ENCODE measurements at regions not wholly inside any gene's neighbourhood (a gene's known extent, or its start where the extent isn't known, plus 50 kb on each side); places are given as distances from the start of the nearest gene placed in this dataset.

DNA sequence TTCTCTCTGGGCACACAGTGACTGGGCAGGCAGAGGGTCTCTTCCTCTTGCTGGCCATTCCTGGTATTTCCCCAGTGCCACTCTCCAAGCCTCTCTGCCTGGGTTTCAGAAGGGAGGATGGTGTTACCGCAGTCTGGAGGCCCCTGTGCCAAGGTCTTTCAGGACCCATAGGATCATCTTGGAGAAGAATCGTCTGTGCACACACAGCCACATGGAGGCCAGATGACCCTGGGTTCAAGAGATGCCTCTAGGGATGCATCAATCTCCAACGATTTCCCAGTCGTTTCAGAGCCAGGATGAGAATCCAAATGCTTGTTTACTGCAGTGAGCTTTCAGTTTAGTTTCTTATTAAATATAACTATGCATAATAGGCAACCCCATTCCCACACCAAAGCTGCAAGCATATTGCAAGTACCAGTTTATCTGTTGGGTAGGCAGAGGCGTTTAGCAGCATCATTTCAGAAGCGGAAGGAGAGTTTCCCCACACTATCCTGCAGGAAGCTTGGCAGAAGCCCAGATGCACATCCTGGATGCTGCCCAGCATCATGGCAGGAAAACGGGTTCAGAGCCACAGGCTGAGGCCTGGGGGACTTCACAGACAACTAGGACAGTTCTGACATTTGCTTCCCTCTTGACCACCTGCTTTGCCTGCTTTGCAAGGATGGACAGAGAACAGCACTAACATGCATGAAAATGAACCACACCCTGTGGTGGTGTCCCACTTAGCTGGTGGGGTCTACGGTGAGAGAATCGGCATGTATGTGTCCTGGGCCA is 134.7 kb upstream of the FAM20C start:
- Histone ChIP-seq H3K9me3 (ENCODE audit: insufficient read depth, low read length) (no peaks in the 10 kb centered on the region), H3K27me3 (ENCODE audit: insufficient read depth, insufficient read length) (no peaks in the 10 kb centered on the region), H3K9ac (ENCODE audit: insufficient read length, low read depth) (no peak overlapping the region), H3K36me3 (ENCODE audit: insufficient read depth, insufficient read length, low read length) (no peaks in the 10 kb centered on the region), H3K4me3 (ENCODE audit: insufficient read length, low read depth) (no peak overlapping the region), H3K4me1 (ENCODE audit: insufficient read depth, insufficient read length) (peaks cover 20% of the 10 kb centered on the region)
- TF ChIP-seq SUZ12 (IDR thresholded peaks at IDR 0.05; ENCODE audit: extremely low read depth, insufficient read depth, insufficient read length) = no peak
- TF ChIP-seq ZNF274 (IDR thresholded peaks at IDR 0.05; ENCODE audit: low read depth, low read length) = no peak
- TF ChIP-seq YY1 (IDR thresholded peaks at IDR 0.05; ENCODE audit: insufficient read depth, insufficient read length) = no peak
- no peak for DNase-seq (ENCODE audit: low read depth, low spot score)

DNA sequence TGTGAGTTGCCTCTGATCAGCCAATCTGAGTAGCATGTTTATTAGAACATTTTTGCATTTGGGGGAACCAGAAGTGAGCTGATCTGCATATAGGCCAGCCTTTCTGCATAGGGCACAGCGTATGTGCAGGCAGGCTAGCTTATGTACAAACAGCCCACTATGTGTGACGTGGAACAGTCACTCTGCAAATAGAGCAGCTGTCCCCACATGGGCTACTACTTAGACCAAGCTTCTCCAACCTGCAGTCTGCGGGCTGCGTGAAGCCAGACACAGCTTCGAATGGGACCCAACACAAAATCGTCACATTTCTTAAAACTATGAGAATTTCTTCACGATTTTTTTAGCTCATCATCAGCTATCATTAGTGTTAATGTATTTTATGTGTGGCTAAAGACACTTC is 134.1 kb upstream of the FAM20C start:
- Histone ChIP-seq H3K9me3 (ENCODE audit: insufficient read depth, low read length) (no peaks in the 10 kb centered on the region), H3K27me3 (ENCODE audit: insufficient read depth, insufficient read length) (no peaks in the 10 kb centered on the region), H3K36me3 (ENCODE audit: insufficient read depth, insufficient read length, low read length) (no peaks in the 10 kb centered on the region), H3K4me1 (ENCODE audit: insufficient read depth, insufficient read length) (peaks cover 20% of the 10 kb centered on the region), H3K9ac (ENCODE audit: insufficient read length, low read depth) (no peak overlapping the region), H3K4me3 (ENCODE audit: insufficient read length, low read depth) (no peak overlapping the region)
- TF ChIP-seq ZNF274 (IDR thresholded peaks at IDR 0.05; ENCODE audit: low read depth, low read length) (no peak), SUZ12 (IDR thresholded peaks at IDR 0.05; ENCODE audit: extremely low read depth, insufficient read depth, insufficient read length) (no peak), YY1 (IDR thresholded peaks at IDR 0.05; ENCODE audit: insufficient read depth, insufficient read length) (no peak)
- DNase-seq (ENCODE audit: low read depth, low spot score) = no peak

DNA sequence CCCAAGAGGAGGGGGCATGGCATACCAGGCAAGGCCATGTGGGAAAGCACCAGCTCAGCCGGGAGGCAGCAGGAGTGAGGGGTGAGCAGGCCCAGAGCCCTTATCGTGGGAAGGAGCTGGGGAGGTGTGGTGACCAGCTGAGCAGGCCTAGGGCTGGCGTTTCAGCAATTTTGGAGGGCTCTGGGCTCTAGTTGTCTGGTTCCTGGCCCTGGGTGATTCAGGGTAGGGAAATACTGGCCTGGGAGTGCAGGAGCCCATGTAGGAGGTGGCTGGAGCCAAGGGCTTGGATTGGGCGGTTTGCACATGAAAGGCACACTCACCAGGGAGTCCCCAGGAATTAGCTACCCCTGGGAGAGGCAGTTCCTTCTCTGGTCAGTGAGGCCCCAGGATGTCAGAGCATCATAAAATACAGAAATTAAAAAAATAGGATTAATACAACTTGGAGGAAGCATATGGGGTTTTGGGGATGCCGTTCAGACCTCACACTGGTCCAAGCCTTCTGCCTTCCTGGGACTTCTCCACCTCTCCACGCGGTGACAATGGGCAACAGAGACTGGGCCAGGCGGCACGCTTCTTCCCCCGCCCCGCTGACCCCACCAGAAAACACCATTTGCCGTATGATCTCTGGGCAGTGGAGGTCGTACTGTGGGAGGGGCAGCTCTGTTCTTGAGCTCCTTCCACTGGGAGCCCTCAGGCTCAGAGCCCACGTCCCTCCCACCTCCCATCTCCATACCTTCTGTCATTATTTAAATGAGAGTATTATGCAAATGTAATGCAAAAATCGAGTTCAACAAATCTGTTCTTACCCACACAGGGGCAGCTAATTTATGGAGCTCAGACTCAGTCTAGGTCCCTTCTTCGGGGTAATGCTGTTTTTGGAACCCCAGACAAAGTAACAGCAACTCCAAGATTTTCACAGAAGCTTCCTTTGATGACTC is 133.0 kb upstream of the FAM20C start:
- Histone ChIP-seq H3K9me3 (ENCODE audit: insufficient read depth, low read length) (no peaks in the 10 kb centered on the region), H3K4me3 (ENCODE audit: insufficient read length, low read depth) (no peak overlapping the region), H3K36me3 (ENCODE audit: insufficient read depth, insufficient read length, low read length) (no peaks in the 10 kb centered on the region), H3K9ac (ENCODE audit: insufficient read length, low read depth) (peak overlapping the region; percentile 52), H3K4me1 (ENCODE audit: insufficient read depth, insufficient read length) (peaks cover 22% of the 10 kb centered on the region), H3K27me3 (ENCODE audit: insufficient read depth, insufficient read length) (no peaks in the 10 kb centered on the region)
- TF ChIP-seq YY1 (IDR thresholded peaks at IDR 0.05; ENCODE audit: insufficient read depth, insufficient read length) (no peak), SUZ12 (IDR thresholded peaks at IDR 0.05; ENCODE audit: extremely low read depth, insufficient read depth, insufficient read length) (no peak), ZNF274 (IDR thresholded peaks at IDR 0.05; ENCODE audit: low read depth, low read length) (no peak)
- peak; percentile 40 for DNase-seq (ENCODE audit: low read depth, low spot score)

DNA sequence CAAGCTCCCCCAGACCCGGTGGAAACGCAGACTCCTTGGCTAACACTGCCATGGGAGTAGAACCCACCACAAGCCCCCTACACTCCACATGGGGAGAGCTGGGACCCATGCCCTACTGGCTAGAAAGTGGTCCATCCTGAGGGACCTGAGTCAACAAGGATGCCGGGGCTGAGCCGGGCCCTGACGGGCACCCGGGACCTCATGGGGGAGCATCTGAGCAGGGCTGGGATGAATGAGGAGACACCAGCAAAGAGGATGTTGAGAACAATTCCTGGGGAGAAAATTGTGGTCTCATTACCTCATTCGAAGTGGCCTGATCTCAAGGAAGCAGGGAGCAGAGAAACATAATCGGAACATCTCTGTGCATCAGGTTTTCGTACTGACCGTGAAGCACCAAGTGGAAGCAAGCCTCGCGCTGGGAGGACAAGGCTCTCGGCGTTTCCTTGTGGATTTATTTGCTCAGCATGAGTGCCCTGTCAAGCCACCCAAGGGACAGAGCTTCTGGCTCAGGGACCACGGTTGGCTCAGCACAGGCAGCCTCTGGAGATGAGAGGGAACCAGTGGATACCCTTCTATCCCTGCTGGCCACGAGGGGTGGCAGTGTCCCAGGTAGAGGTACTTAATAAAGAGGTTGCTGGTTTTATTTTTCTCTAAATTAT is 132.2 kb upstream of the FAM20C start:
- Histone ChIP-seq H3K4me3 (ENCODE audit: insufficient read length, low read depth) (no peak overlapping the region), H3K9ac (ENCODE audit: insufficient read length, low read depth) (no peak overlapping the region), H3K27me3 (ENCODE audit: insufficient read depth, insufficient read length) (no peaks in the 10 kb centered on the region), H3K9me3 (ENCODE audit: insufficient read depth, low read length) (no peaks in the 10 kb centered on the region), H3K36me3 (ENCODE audit: insufficient read depth, insufficient read length, low read length) (no peaks in the 10 kb centered on the region), H3K4me1 (ENCODE audit: insufficient read depth, insufficient read length) (peaks cover 29% of the 10 kb centered on the region)
- no peak for TF ChIP-seq ZNF274 (IDR thresholded peaks at IDR 0.05; ENCODE audit: low read depth, low read length)
- TF ChIP-seq YY1 (IDR thresholded peaks at IDR 0.05; ENCODE audit: insufficient read depth, insufficient read length) = no peak
- no peak for TF ChIP-seq SUZ12 (IDR thresholded peaks at IDR 0.05; ENCODE audit: extremely low read depth, insufficient read depth, insufficient read length)
- DNase-seq (ENCODE audit: low read depth, low spot score) = no peak

DNA sequence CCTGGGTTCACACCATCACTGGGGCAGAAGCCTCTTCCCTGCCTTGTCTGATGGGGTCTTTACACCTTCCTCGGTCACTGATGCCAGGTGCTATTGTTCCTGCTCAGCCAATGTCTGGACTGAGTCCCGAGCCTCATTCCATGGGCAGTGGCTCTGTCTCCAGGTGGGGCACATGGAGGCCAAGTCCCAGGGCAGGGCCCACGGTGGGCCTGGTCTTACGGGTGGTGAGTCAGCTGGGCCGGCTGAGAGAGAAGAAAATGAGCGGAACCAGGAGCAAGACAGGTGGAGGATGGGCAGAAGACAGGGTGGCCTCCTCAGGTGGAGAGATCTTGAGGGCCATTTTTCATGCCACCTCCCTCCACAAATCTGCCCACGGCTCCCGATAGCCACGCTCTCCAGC is 131.7 kb upstream of the FAM20C start:
- DNase-seq (ENCODE audit: low read depth, low spot score) = no peak
- Histone ChIP-seq H3K4me1 (ENCODE audit: insufficient read depth, insufficient read length) (peaks cover 29% of the 10 kb centered on the region), H3K27me3 (ENCODE audit: insufficient read depth, insufficient read length) (no peaks in the 10 kb centered on the region), H3K9ac (ENCODE audit: insufficient read length, low read depth) (no peak overlapping the region), H3K36me3 (ENCODE audit: insufficient read depth, insufficient read length, low read length) (no peaks in the 10 kb centered on the region), H3K4me3 (ENCODE audit: insufficient read length, low read depth) (no peak overlapping the region), H3K9me3 (ENCODE audit: insufficient read depth, low read length) (no peaks in the 10 kb centered on the region)
- TF ChIP-seq YY1 (IDR thresholded peaks at IDR 0.05; ENCODE audit: insufficient read depth, insufficient read length) (no peak), SUZ12 (IDR thresholded peaks at IDR 0.05; ENCODE audit: extremely low read depth, insufficient read depth, insufficient read length) (no peak), ZNF274 (IDR thresholded peaks at IDR 0.05; ENCODE audit: low read depth, low read length) (no peak)

DNA sequence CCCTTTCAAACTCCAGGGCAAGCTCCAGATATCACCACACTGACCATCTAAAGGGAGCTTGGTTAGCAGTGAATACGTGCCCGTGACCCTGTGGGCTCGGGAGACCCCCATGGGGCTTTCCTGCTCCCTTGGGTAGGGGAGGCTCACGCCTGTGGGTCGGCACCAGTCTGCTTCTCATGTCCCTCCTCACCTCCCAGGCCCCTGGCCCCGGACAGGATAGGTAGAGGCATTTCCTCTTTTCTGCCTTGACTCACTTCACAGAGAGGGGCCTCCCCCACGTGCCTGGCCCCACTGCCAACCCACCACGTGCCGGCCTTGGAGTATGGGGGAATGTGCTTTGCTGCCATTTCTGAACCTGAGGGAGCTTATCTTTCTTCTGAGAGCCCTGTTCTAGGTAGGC is 131.3 kb upstream of the FAM20C start:
- Histone ChIP-seq H3K4me3 (ENCODE audit: insufficient read length, low read depth) (no peak overlapping the region), H3K9ac (ENCODE audit: insufficient read length, low read depth) (no peak overlapping the region), H3K9me3 (ENCODE audit: insufficient read depth, low read length) (no peaks in the 10 kb centered on the region), H3K4me1 (ENCODE audit: insufficient read depth, insufficient read length) (peaks cover 29% of the 10 kb centered on the region), H3K36me3 (ENCODE audit: insufficient read depth, insufficient read length, low read length) (no peaks in the 10 kb centered on the region), H3K27me3 (ENCODE audit: insufficient read depth, insufficient read length) (no peaks in the 10 kb centered on the region)
- DNase-seq (ENCODE audit: low read depth, low spot score) = no peak
- TF ChIP-seq ZNF274 (IDR thresholded peaks at IDR 0.05; ENCODE audit: low read depth, low read length) = no peak
- TF ChIP-seq SUZ12 (IDR thresholded peaks at IDR 0.05; ENCODE audit: extremely low read depth, insufficient read depth, insufficient read length) = no peak
- no peak for TF ChIP-seq YY1 (IDR thresholded peaks at IDR 0.05; ENCODE audit: insufficient read depth, insufficient read length)
